IMR-90 (cell line): ENCODE measurements at regions not wholly inside any gene's neighbourhood (a gene's known extent, or its start where the extent isn't known, plus 50 kb on each side); places are given as distances from the start of the nearest gene placed in this dataset.

Experiments
- ATAC-seq: fragments of 200-7000 bp; cut with Tn5 transposase; 2 replicates; pipeline ENCODE4 v1.9.1; 2020; ENCODE audit warnings: low read depth, mild to moderate bottlenecking, moderate library complexity
- BruUV-seq: library from RNA; stranded (reverse); fragments of 400-500 nt; replicated peaks from 2 replicates; lab custom pipeline; 2021; lab: Mats Ljungman, UMichigan
- CTCF ChIA-PET: fragments of 300-600 bp; formaldehyde crosslinking; extraction: SDS; loops from one replicate; lab custom pipeline; 2021; ENCODE audit warnings: antibody characterized with exemption; lab: Yijun Ruan, JAX
- POLR2A ChIA-PET: fragments of 300-600 bp; sonication (Branson Sonifier 250); formaldehyde crosslinking; loops from one replicate; lab custom pipeline; 2022; ENCODE audit warnings: antibody characterized with exemption; ENCODE audit not compliant: unreplicated experiment; lab: Charles Lee
- DNase-seq: peaks from one replicate; pipeline ENCODE4 v3.0.0; 2013
- H2AFZ ChIP-seq: replicated peaks from 2 replicates; pipeline ENCODE3; 2013; ENCODE audit warnings: low read length, mild to moderate bottlenecking; ENCODE audit not compliant: poor library complexity
- H2AK5ac ChIP-seq: 2 replicates; pipeline ENCODE4 v1.6.1; 2013; ENCODE audit warnings: low read depth, low read length, inconsistent platforms
- H2AK9ac ChIP-seq: replicated peaks from 2 replicates; pipeline ENCODE3; 2013; ENCODE audit warnings: mild to moderate bottlenecking, low read depth, low read length, moderate library complexity; ENCODE audit not compliant: poor library complexity
- H2BK120ac ChIP-seq: 2 replicates; pipeline ENCODE4 v1.6.1; 2013; ENCODE audit warnings: low read depth, low read length, inconsistent platforms
- H2BK15ac ChIP-seq: 3 replicates; pipeline ENCODE4 v1.6.1; 2013; ENCODE audit warnings: low read depth, low read length, inconsistent platforms
- H2BK20ac ChIP-seq: 2 replicates; pipeline ENCODE4 v1.6.1; 2013; ENCODE audit warnings: low read depth, mild to moderate bottlenecking, inconsistent platforms, low read length, moderate library complexity
- H2BK5ac ChIP-seq: 2 replicates; pipeline ENCODE4 v1.6.1; 2013; ENCODE audit warnings: mild to moderate bottlenecking, low read depth, low read length, inconsistent platforms; ENCODE audit not compliant: poor library complexity, severe bottlenecking
- H3K14ac ChIP-seq: replicated peaks from 2 replicates; pipeline ENCODE4 v1.6.1; 2013; ENCODE audit warnings: low read depth, low read length, inconsistent platforms
- H3K18ac ChIP-seq: 2 replicates; pipeline ENCODE4 v1.6.1; 2013; ENCODE audit warnings: low read depth, low read length, control low read depth
- H3K23ac ChIP-seq: 2 replicates; pipeline ENCODE4 v1.6.1; 2013; ENCODE audit warnings: low read depth, low read length, inconsistent platforms
- H3K27ac ChIP-seq: 2 replicates; pipeline ENCODE4 v1.5.1; 2013; ENCODE audit warnings: mild to moderate bottlenecking, control low read depth, low read length; ENCODE audit not compliant: insufficient read depth
- H3K27me3 ChIP-seq: 2 replicates; pipeline ENCODE4 v1.6.1; 2013; ENCODE audit warnings: low read length; ENCODE audit not compliant: control insufficient read depth, insufficient read depth
- H3K36me3 ChIP-seq: 2 replicates; pipeline ENCODE4 v1.6.1; 2013; ENCODE audit warnings: low read length, mixed read lengths; ENCODE audit not compliant: control insufficient read depth, insufficient read depth
- H3K4ac ChIP-seq: 2 replicates; pipeline ENCODE4 v1.6.1; 2013; ENCODE audit warnings: low read depth, low read length, inconsistent platforms
- H3K4me1 ChIP-seq: 2 replicates; pipeline ENCODE4 v1.6.1; 2013; ENCODE audit warnings: low read length, mixed read lengths; ENCODE audit not compliant: control insufficient read depth, insufficient read depth
- H3K4me2 ChIP-seq: 2 replicates; pipeline ENCODE4 v1.6.1; 2013; ENCODE audit warnings: low read depth, mild to moderate bottlenecking, control low read depth, low read length, moderate library complexity
- H3K4me3 ChIP-seq: 2 replicates; pipeline ENCODE4 v1.5.1; 2013; ENCODE audit warnings: low read depth, mild to moderate bottlenecking, control low read depth, low read length, moderate library complexity; ENCODE audit not compliant: insufficient read depth
- H3K56ac ChIP-seq: 2 replicates; pipeline ENCODE4 v1.6.1; 2013; ENCODE audit warnings: low read length, inconsistent platforms; ENCODE audit not compliant: insufficient read depth; ENCODE audit errors: extremely low read depth
- H3K79me1 ChIP-seq, 2 experiments: 2 replicates each; pipeline ENCODE4 v1.6.1; 2013; ENCODE audit warnings: low read length in 2 of 2, inconsistent platforms in 1 of 2, low read depth in 1 of 2
- H3K9ac ChIP-seq: 2 replicates; pipeline ENCODE4 v1.6.1; 2013; ENCODE audit warnings: low read depth, low read length, control low read depth
- H3K9me1 ChIP-seq: 2 replicates; pipeline ENCODE4 v1.6.1; 2013; ENCODE audit warnings: low read length, inconsistent platforms; ENCODE audit not compliant: insufficient read depth
- H3K9me3 ChIP-seq: 2 replicates; pipeline ENCODE4 v1.6.1; 2013; ENCODE audit warnings: low read length; ENCODE audit not compliant: control insufficient read depth, insufficient read depth
- H4K20me1 ChIP-seq: 2 replicates; pipeline ENCODE4 v1.6.1; 2013; ENCODE audit warnings: low read length, inconsistent platforms; ENCODE audit not compliant: insufficient read depth
- H4K5ac ChIP-seq: 2 replicates; pipeline ENCODE4 v1.6.1; 2013; ENCODE audit warnings: mild to moderate bottlenecking, low read depth, low read length, control low read depth
- H4K8ac ChIP-seq, 2 experiments: 2 replicates each; pipeline ENCODE4 v1.6.1; 2013; ENCODE audit warnings: low read depth in 2 of 2, low read length in 2 of 2, control low read depth in 1 of 2, inconsistent platforms in 1 of 2
- H4K91ac ChIP-seq: 2 replicates; pipeline ENCODE4 v1.6.1; 2013; ENCODE audit warnings: low read depth, low read length, inconsistent platforms; ENCODE audit not compliant: insufficient read depth
- CEBPB ChIP-seq: IDR thresholded peaks from 2 replicates; pipeline ENCODE4 v1.6.1; 2012; ENCODE audit warnings: low read depth, low read length, improper control_type of control experiment
- FOS ChIP-seq: fragments of 150-350 bp; IDR thresholded peaks from 2 replicates; pipeline ENCODE4 v1.6.1; 2016; ENCODE audit warnings: low read depth, low read length
- MAFK ChIP-seq: IDR thresholded peaks from 2 replicates; pipeline ENCODE4 v1.6.1; 2012; ENCODE audit warnings: low read depth, low read length, improper control_type of control experiment
- MAZ ChIP-seq: IDR thresholded peaks from 2 replicates; pipeline ENCODE4 v1.6.1; 2012; ENCODE audit warnings: low read depth, mild to moderate bottlenecking, low read length, improper control_type of control experiment, moderate library complexity, borderline replicate concordance
- MXI1 ChIP-seq: IDR thresholded peaks from 2 replicates; pipeline ENCODE4 v1.6.1; 2012; ENCODE audit warnings: low read depth, mild to moderate bottlenecking, low read length, moderate library complexity, borderline replicate concordance
- NFE2L2 ChIP-seq: fragments of 150-350 bp; IDR thresholded peaks from 2 replicates; pipeline ENCODE4 v1.6.1; 2016; ENCODE audit warnings: low read depth, mild to moderate bottlenecking, low read length
- RAD21 ChIP-seq: IDR thresholded peaks from 2 replicates; pipeline ENCODE4 v1.6.1; 2012; ENCODE audit warnings: low read length, improper control_type of control experiment
- RCOR1 ChIP-seq: IDR thresholded peaks from 2 replicates; pipeline ENCODE4 v1.6.1; 2012; ENCODE audit warnings: mild to moderate bottlenecking, low read length, improper control_type of control experiment; ENCODE audit not compliant: insufficient replicate concordance
- RFX5 ChIP-seq: IDR thresholded peaks from 2 replicates; pipeline ENCODE4 v1.8.0; 2012; ENCODE audit warnings: low read depth, mild to moderate bottlenecking, low read length, moderate library complexity
- SMC3 ChIP-seq: fragments of 150-350 bp; IDR thresholded peaks from 2 replicates; pipeline ENCODE4 v1.6.1; 2016; ENCODE audit warnings: low read depth, mild to moderate bottlenecking, antibody characterized with exemption, low read length, moderate library complexity
- WGBS, 2 experiments: methylation state at CpG; one replicate each; pipeline versions ENCODE4 v1.1.5 to v1.1.7; 2013; ENCODE audit warnings: missing lambda C conversion rate in 2 of 2; ENCODE audit not compliant: insufficient read length in 1 of 2; ENCODE audit errors: extremely low coverage in 2 of 2; 5-methylcytosine and 5-hydroxymethylcytosine counted together
- dilution Hi-C: fragments of 300-500 bp; cut with HindIII; formaldehyde crosslinking; loops from one replicate; pipeline ENCODE4 v1.14.3; 2018; ENCODE audit warnings: low sequenced_read_pairs; ENCODE audit not compliant: unreplicated experiment
- in situ Hi-C: fragments of 300-500 bp; cut with MboI; formaldehyde crosslinking; loops from 3 replicates; pipeline ENCODE4 v1.14.3; 2019; ENCODE audit warnings: low sequenced_read_pairs, inconsistent platforms, mixed read lengths
- intact Hi-C: fragments of 100-400 bp; cut with micrococcal nuclease; formaldehyde crosslinking; loops from 2 replicates; pipeline ENCODE4 v1.10.0; 2022
- TF ChIP-seq, protein P1 (sequence below): conservative IDR thresholded peaks from 2 replicates; pipeline ENCODE4 v1.5.1; 2012; ENCODE audit warnings: mild to moderate bottlenecking, low read depth, low read length, improper control_type of control experiment

DNA sequence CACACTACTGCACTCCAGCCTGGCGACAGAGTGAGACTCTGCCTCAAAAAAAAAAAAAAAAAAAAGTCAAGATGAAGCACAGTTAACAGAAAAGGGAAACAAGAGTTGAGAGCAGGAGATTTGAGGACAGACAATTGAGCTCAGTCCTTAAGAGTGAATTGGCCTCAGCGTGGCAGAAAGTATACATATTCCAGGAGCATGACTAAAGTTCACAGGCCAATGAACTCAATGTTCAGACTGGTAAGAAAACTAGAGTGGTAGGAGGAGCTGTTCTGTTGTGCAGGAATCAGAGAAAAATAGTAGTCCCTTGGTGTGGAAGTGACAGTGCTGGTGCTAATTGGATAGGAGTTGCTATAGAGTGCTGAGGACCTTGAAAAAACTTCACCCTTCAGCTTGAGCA lies 60.0 kb downstream of the NRN1 start:
- Histone ChIP-seq H3K4me3 (no peak overlapping the region), H3K27me3 (no peaks in the 10 kb centered on the region), H2BK5ac (no peak overlapping the region), H3K4me2 (no peak overlapping the region), H3K36me3 (no peaks in the 10 kb centered on the region), H2AFZ (no peak overlapping the region), H2BK120ac (no peak overlapping the region), H3K9ac (no peak overlapping the region), H3K18ac (no peak overlapping the region), H4K91ac (no peak overlapping the region), H2BK20ac (no peak overlapping the region), H3K14ac (no peak overlapping the region), H2AK5ac (no peak overlapping the region), H3K23ac (no peak overlapping the region), H3K9me1 (no peaks in the 10 kb centered on the region), H3K4me1 (no peaks in the 10 kb centered on the region), H3K9me3 (peaks cover 2% of the 10 kb centered on the region), H3K4ac (no peak overlapping the region), H3K27ac (no peak overlapping the region), H4K8ac (no peak overlapping the region), H4K20me1 (no peaks in the 10 kb centered on the region), H4K5ac (no peak overlapping the region), H2AK9ac (no peak overlapping the region), H3K56ac (no peak overlapping the region), H3K79me1 (no peaks in the 10 kb centered on the region), H2BK15ac (no peak overlapping the region)
- in situ Hi-C loops (no loop called here), intact Hi-C loops (no loop called here), dilution Hi-C loops (no loop called here)
- ChIA-PET POLR2A (no interaction called here), CTCF (no interaction called here)
- no TSS peak for BruUV-seq
- WGBS, 2 experiments: 44% methylated on average over 1 of the region's 2 CpGs; no CpG with 5 or more reads in 1 of the 2 experiments
- no peak for ATAC-seq
- no peak for TF ChIP-seq RCOR1
- no peak for TF ChIP-seq MAZ
- TF ChIP-seq MXI1: no peak
- no peak for TF ChIP-seq FOS
- TF ChIP-seq CEBPB: no peak
- no peak for TF ChIP-seq RFX5
- TF ChIP-seq, protein P1, sequence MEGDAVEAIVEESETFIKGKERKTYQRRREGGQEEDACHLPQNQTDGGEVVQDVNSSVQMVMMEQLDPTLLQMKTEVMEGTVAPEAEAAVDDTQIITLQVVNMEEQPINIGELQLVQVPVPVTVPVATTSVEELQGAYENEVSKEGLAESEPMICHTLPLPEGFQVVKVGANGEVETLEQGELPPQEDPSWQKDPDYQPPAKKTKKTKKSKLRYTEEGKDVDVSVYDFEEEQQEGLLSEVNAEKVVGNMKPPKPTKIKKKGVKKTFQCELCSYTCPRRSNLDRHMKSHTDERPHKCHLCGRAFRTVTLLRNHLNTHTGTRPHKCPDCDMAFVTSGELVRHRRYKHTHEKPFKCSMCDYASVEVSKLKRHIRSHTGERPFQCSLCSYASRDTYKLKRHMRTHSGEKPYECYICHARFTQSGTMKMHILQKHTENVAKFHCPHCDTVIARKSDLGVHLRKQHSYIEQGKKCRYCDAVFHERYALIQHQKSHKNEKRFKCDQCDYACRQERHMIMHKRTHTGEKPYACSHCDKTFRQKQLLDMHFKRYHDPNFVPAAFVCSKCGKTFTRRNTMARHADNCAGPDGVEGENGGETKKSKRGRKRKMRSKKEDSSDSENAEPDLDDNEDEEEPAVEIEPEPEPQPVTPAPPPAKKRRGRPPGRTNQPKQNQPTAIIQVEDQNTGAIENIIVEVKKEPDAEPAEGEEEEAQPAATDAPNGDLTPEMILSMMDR: no peak
- TF ChIP-seq RAD21: no peak
- no peak for TF ChIP-seq NFE2L2
- no peak for TF ChIP-seq SMC3
- no peak for TF ChIP-seq MAFK
- DNase-seq: no peak
